Body of pancreas (tissue), 4 donors: ENCODE measurements at regions not wholly inside any gene's neighbourhood (a gene's known extent, or its start where the extent isn't known, plus 50 kb on each side); places are given as distances from the start of the nearest gene placed in this dataset.

ENCODE experiments used
- ATAC-seq: fragments of 150-250 bp; one replicate; pipeline ENCODE4 v1.9.1; 2016
- DNase-seq, 4 donors: peaks; one replicate each; pipeline ENCODE4 v3.0.0-alpha.2; 2019
- H3K27ac ChIP-seq, 4 donors: fragments of 200-600 bp; sonication (generic); 1 replicate in 3 of 4; 2 replicates in 1 of 4; pipeline versions ENCODE4 v1.5.1 to v1.6.1; 2016 to 2019; ENCODE audit warnings: mild to moderate bottlenecking in 1 of 4, mixed read lengths in 1 of 4, moderate library complexity in 1 of 4
- H3K27me3 ChIP-seq, 2 donors: fragments of 200-600 bp; sonication (generic); one replicate each; pipeline ENCODE4 v1.6.0; 2016; ENCODE audit warnings: mild to moderate bottlenecking in 1 of 2
- H3K36me3 ChIP-seq, 2 donors: fragments of 200-600 bp; sonication (generic); replicated peaks in 1 of 2; 2 replicates each; pipeline ENCODE4 v1.5.1; 2016; ENCODE audit warnings: low read depth in 2 of 2; ENCODE audit not compliant: insufficient read depth in 1 of 2
- H3K4me1 ChIP-seq: fragments of 200-600 bp; sonication (generic); one replicate; pipeline ENCODE4 v1.6.0; 2016
- H3K4me3 ChIP-seq, 2 donors: fragments of 200-600 bp; sonication (generic); 1 replicate in 1 of 2; 2 replicates in 1 of 2; pipeline ENCODE4 v1.5.1; 2016 to 2019
- H3K9me3 ChIP-seq, 3 donors: fragments of 200-600 bp; sonication (generic); 1 replicate in 2 of 3; 2 replicates in 1 of 3; pipeline ENCODE4 v1.5.1; 2016
- CTCF ChIP-seq, 7 experiments: fragments of 450-650 bp in 4 of 7; fragments of 200-600 bp in 3 of 7; sonication (generic) in 3 of 7; IDR thresholded peaks; one replicate each; pipeline ENCODE4 v1.5.1; 2016 to 2019; ENCODE audit warnings: antibody characterized with exemption in 7 of 7
- POLR2A ChIP-seq, 3 donors: fragments of 450-650 bp; IDR thresholded peaks; one replicate each; pipeline ENCODE4 v1.6.1; 2016; ENCODE audit warnings: antibody characterized with exemption in 3 of 3, mild to moderate bottlenecking in 2 of 3
- WGBS, 2 donors: methylation state at CpG; one replicate each; pipeline ENCODE4 v1.1.5; 2017; 5-methylcytosine and 5-hydroxymethylcytosine counted together
- intact Hi-C: fragments of 100-400 bp; cut with DNase I; formaldehyde crosslinking; loops from one replicate; pipeline ENCODE4 v1.15.1; 2023

DNA sequence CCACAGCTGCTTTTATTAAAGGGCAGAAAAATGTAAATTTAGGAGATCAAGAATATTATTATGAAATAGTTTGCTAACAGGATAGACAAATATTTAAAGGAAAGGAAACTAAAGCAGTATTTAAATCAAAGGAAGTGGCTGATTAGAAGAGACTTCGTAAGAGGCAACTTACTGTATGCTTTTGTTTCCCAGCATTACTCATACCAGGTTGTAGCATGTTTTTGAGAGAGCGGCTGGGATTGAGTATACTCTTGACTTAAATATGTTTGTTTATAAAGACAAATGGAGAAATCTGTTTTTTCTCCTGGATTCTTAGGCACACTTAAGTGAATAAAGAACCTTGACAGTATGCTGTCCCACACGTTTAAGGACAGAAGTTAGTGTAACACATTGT, 293.7 kb downstream of the ZNF248 start:
- intact Hi-C loops, result no loop called here
- Histone ChIP-seq H3K27ac (no peak overlapping the region), H3K4me3 (no peak overlapping the region), H3K4me1 (no peaks in the 10 kb centered on the region), H3K36me3 (no peaks in the 10 kb centered on the region), H3K27me3 (no peaks in the 10 kb centered on the region), H3K9me3 (no peaks in the 10 kb centered on the region)
- TF ChIP-seq CTCF (IDR thresholded peaks at IDR 0.05) (no peak), POLR2A (IDR thresholded peaks at IDR 0.05) (no peak)
- 34 to 36% methylated on average over 3 of the region's 3 CpGs for WGBS, 2 donors
- DNase-seq, result no peak
- ATAC-seq, result no peak

GRCh38 chr10:37563107-37563714, 294.2 kb downstream of the ZNF248 start:
- intact Hi-C loops, result no loop called here
- H3K36me3 ChIP-seq, result no peaks in the 10 kb centered on the region
- H3K27ac ChIP-seq, result no peak overlapping the region
- no peaks in the 10 kb centered on the region for H3K9me3 ChIP-seq
- H3K4me1 ChIP-seq, result no peaks in the 10 kb centered on the region
- H3K27me3 ChIP-seq, result no peaks in the 10 kb centered on the region
- TF ChIP-seq CTCF (IDR thresholded peaks at IDR 0.05), result no peak
- no peak for DNase-seq
- 46 to 50% methylated on average over 1 of the region's 1 CpG for WGBS, 2 donors
- no peak for ATAC-seq
- H3K4me3 ChIP-seq, result no peak overlapping the region

DNA sequence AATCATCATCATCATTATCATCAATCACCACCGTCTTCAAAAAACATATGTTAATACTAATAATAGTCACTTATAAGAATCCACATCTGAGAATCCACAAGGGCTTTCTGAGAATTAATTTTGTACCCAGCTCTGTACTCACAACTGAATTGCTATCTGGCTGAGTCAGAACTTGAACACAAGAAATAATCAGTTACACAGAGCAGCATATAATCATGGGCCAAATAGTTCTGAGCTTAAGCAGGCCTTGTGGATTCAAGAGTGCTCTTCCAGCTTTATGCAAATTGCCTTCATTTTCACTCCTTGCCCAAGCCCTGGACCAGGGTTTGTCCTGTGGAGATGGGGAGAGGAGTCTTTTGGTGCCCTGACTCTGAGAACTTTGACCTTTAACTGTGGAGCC, 304.5 kb downstream of the ZNF248 start:
- intact Hi-C loops, result no loop called here

GRCh38 chr10:37549054-37549453, 308.4 kb downstream of the ZNF248 start:
- Histone ChIP-seq H3K4me3 (no peak overlapping the region), H3K27ac (no peak overlapping the region), H3K4me1 (no peaks in the 10 kb centered on the region), H3K36me3 (no peaks in the 10 kb centered on the region), H3K9me3 (no peaks in the 10 kb centered on the region), H3K27me3 (no peaks in the 10 kb centered on the region)
- intact Hi-C loops, result no loop called here
- 75 to 90% methylated on average over 1 of the region's 1 CpG for WGBS, 2 donors
- no peak for TF ChIP-seq POLR2A (IDR thresholded peaks at IDR 0.05)
- no peak for TF ChIP-seq CTCF (IDR thresholded peaks at IDR 0.05)
- no peak for DNase-seq
- no peak for ATAC-seq

More for the DNA sequence above, 304.5 kb downstream of the ZNF248 start:
- ATAC-seq (no peak), DNase-seq (no peak)
- 69 to 88% methylated on average over 1 of the region's 1 CpG for WGBS, 2 donors
- no peaks in the 10 kb centered on the region for H3K4me1 ChIP-seq
- H3K4me3 ChIP-seq, result no peak overlapping the region
- no peaks in the 10 kb centered on the region for H3K9me3 ChIP-seq
- no peak overlapping the region for H3K27ac ChIP-seq
- H3K27me3 ChIP-seq, result no peaks in the 10 kb centered on the region
- no peaks in the 10 kb centered on the region for H3K36me3 ChIP-seq
- TF ChIP-seq POLR2A (IDR thresholded peaks at IDR 0.05), result no peak
- TF ChIP-seq CTCF (IDR thresholded peaks at IDR 0.05), result no peak

GRCh38 chr10:37535459-37536246, 321.8 kb downstream of the ZNF248 start:
- Histone ChIP-seq H3K27ac (no peak overlapping the region), H3K4me3 (no peak overlapping the region), H3K36me3 (no peaks in the 10 kb centered on the region), H3K9me3 (no peaks in the 10 kb centered on the region), H3K4me1 (no peaks in the 10 kb centered on the region), H3K27me3 (no peaks in the 10 kb centered on the region)
- intact Hi-C loops, result no loop called here
- ATAC-seq, result no peak
- TF ChIP-seq POLR2A (IDR thresholded peaks at IDR 0.05) (no peak), CTCF (IDR thresholded peaks at IDR 0.05) (no peak)
- 25 to 36% methylated on average over 3 of the region's 3 CpGs for WGBS, 2 donors
- DNase-seq, result no peak
